GM18867 (cell line): ENCODE measurements at regions not wholly inside any gene's neighbourhood (a gene's known extent, or its start where the extent isn't known, plus 50 kb on each side); places are given as distances from the start of the nearest gene placed in this dataset.
"Not testable (repeated sequence)": the region's sequence is repeated elsewhere in the genome, so short reads cannot be mapped to it uniquely, and the experiment has no call there.

ENCODE experiments used
- ATAC-seq: cut with Tn5 transposase; IDR thresholded peaks from one replicate; pipeline ENCODE4 v1.9.1; 2021; ENCODE audit warnings: mild to moderate bottlenecking, moderate library complexity; ENCODE audit not compliant: unreplicated experiment

GRCh38 chr1:14371771-14372497 lies 226.6 kb upstream of the KAZN start:
- no peak for ATAC-seq

- no peak for ATAC-seq
Measured at GRCh38 chr1:14372526-14372925, 226.0 kb upstream of the KAZN start.

GRCh38 chr1:14373081-14373758 lies 225.3 kb upstream of the KAZN start:
- ATAC-seq = no peak

- no peak for ATAC-seq
Measured at GRCh38 chr1:14375226-14375625, 223.3 kb upstream of the KAZN start.

GRCh38 chr1:14377386-14377785 lies 221.1 kb upstream of the KAZN start:
- ATAC-seq = no peak

GRCh38 chr1:14380408-14380807 lies 218.1 kb upstream of the KAZN start:
- ATAC-seq = no peak

- ATAC-seq = no peak
Measured at GRCh38 chr1:14390816-14391215, 207.7 kb upstream of the KAZN start.

GRCh38 chr1:14392161-14392858 lies 206.2 kb upstream of the KAZN start:
- no peak for ATAC-seq

GRCh38 chr1:14392859-14393365 lies 205.6 kb upstream of the KAZN start:
- ATAC-seq = no peak

- ATAC-seq = no peak
Measured at GRCh38 chr1:14396100-14396499, 202.4 kb upstream of the KAZN start.

GRCh38 chr1:14403961-14404645 lies 194.4 kb upstream of the KAZN start:
- ATAC-seq = no peak

GRCh38 chr1:14404862-14405301 lies 193.6 kb upstream of the KAZN start:
- no peak for ATAC-seq

- no peak for ATAC-seq
Measured at GRCh38 chr1:14412235-14412634, 186.2 kb upstream of the KAZN start.

- no peak for ATAC-seq
Measured at GRCh38 chr1:14413819-14414490, 184.5 kb upstream of the KAZN start.

GRCh38 chr1:14415396-14415795 lies 183.1 kb upstream of the KAZN start:
- no peak for ATAC-seq

GRCh38 chr1:14419778-14420218 lies 178.7 kb upstream of the KAZN start:
- ATAC-seq = not testable (repeated sequence)

- no peak for ATAC-seq
Measured at GRCh38 chr1:14420686-14421085, 177.8 kb upstream of the KAZN start.

GRCh38 chr1:14421295-14421976 lies 177.0 kb upstream of the KAZN start:
- ATAC-seq = no peak

GRCh38 chr1:14421977-14422609 lies 176.4 kb upstream of the KAZN start:
- no peak for ATAC-seq
